Smooth muscle cell (in vitro differentiated cells): ENCODE measurements at regions not wholly inside any gene's neighbourhood (a gene's known extent, or its start where the extent isn't known, plus 50 kb on each side); places are given as distances from the start of the nearest gene placed in this dataset.

ENCODE experiments used
- DNase-seq: peaks from one replicate; lab custom pipeline; 2025; ENCODE audit not compliant: unreplicated experiment; lab: John Stamatoyannopoulos, UW
- H2AFZ ChIP-seq: fragments of 200-600 bp; sonication (generic); 2 replicates; pipeline ENCODE4 v1.6.0; 2016; ENCODE audit warnings: antibody characterized with exemption, low read depth, mild to moderate bottlenecking
- H3F3A ChIP-seq: fragments of 200-600 bp; sonication (generic); 2 replicates; pipeline ENCODE4 v1.6.0; 2017; ENCODE audit warnings: antibody characterized with exemption, low read depth
- H3K27ac ChIP-seq: fragments of 200-600 bp; sonication (generic); 2 replicates; pipeline ENCODE4 v1.5.1; 2016; ENCODE audit warnings: low read depth, mild to moderate bottlenecking
- H3K27me3 ChIP-seq: fragments of 200-600 bp; sonication (generic); 2 replicates; pipeline ENCODE4 v1.6.1; 2016; ENCODE audit warnings: low read depth, mild to moderate bottlenecking
- H3K36me3 ChIP-seq: fragments of 200-600 bp; sonication (generic); 2 replicates; pipeline ENCODE4 v1.5.1; 2016; ENCODE audit warnings: low read depth
- H3K4me1 ChIP-seq: fragments of 200-600 bp; sonication (generic); 2 replicates; pipeline ENCODE4 v1.5.1; 2016; ENCODE audit warnings: low read depth
- H3K4me2 ChIP-seq: fragments of 200-600 bp; sonication (generic); 2 replicates; pipeline ENCODE4 v1.6.0; 2016; ENCODE audit warnings: mild to moderate bottlenecking
- H3K4me3 ChIP-seq: fragments of 200-600 bp; sonication (generic); 2 replicates; pipeline ENCODE4 v1.5.1; 2016; ENCODE audit warnings: mild to moderate bottlenecking
- H3K79me2 ChIP-seq: fragments of 200-600 bp; sonication (generic); 2 replicates; pipeline ENCODE4 v1.6.0; 2016; ENCODE audit warnings: low read depth, mild to moderate bottlenecking
- H3K9ac ChIP-seq: fragments of 200-600 bp; sonication (generic); 2 replicates; pipeline ENCODE4 v1.6.0; 2016; ENCODE audit warnings: low read depth
- H3K9me3 ChIP-seq: fragments of 200-600 bp; sonication (generic); replicated peaks from 2 replicates; pipeline ENCODE4 v1.5.1; 2016; ENCODE audit warnings: low read depth
- H4K20me1 ChIP-seq: fragments of 200-600 bp; sonication (generic); 2 replicates; pipeline ENCODE4 v1.6.0; 2016; ENCODE audit warnings: low read depth
- CTCF ChIP-seq: fragments of 200-600 bp; sonication (generic); IDR thresholded peaks from 2 replicates; pipeline ENCODE4 v1.5.1; 2017; ENCODE audit warnings: borderline replicate concordance, mild to moderate bottlenecking, antibody characterized with exemption; ENCODE audit not compliant: insufficient read depth, poor library complexity, severe bottlenecking
- WGBS: methylation state at CpG from one replicate; pipeline ENCODE4 v1.1.7; 2016; ENCODE audit warnings: low lambda C conversion rate; 5-methylcytosine and 5-hydroxymethylcytosine counted together

- Histone ChIP-seq H3K79me2 (no peaks in the 10 kb centered on the region), H3K4me3 (peak overlapping the region; percentile 67), H4K20me1 (no peaks in the 10 kb centered on the region), H3K4me1 (no peaks in the 10 kb centered on the region), H3F3A (no peaks in the 10 kb centered on the region), H3K27ac (peak overlapping the region; percentile 53), H3K9me3 (no peaks in the 10 kb centered on the region), H3K9ac (peak overlapping the region; percentile 18), H3K27me3 (no peaks in the 10 kb centered on the region), H2AFZ (peak overlapping the region; percentile 88), H3K4me2 (peak overlapping the region; percentile 91), H3K36me3 (no peaks in the 10 kb centered on the region)
- WGBS = under 1% methylated on average over 21 of the region's 21 CpGs
- DNase-seq = no peak
- no peak for TF ChIP-seq CTCF
Observed at GRCh38 chr6:27178407-27178730, 69.1 kb upstream of the PRSS16 start.

DNA sequence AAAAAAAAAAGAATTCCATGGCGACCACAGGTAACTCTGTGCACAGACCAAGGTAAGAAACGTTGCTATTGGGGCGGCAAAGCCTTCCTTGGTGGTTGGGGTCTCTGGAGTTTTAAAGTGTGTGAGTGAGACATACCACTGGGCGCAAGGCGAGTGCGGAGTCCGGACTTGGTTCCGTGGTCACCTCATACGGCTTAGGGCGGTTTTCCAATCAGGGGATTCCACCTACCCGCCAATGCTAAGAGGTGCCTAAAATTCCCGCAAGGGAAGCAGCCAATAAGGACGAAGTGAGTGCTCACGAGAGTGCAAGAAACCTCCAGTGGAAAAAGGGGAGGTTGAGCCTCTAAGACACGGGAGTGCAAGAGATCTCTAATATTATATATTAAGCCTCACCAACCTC is 68.6 kb upstream of the PRSS16 start:
- no peaks in the 10 kb centered on the region for H3K4me1 ChIP-seq
- no peaks in the 10 kb centered on the region for H3K9me3 ChIP-seq
- H3K79me2 ChIP-seq = no peaks in the 10 kb centered on the region
- no peaks in the 10 kb centered on the region for H3K27me3 ChIP-seq
- H3F3A ChIP-seq = no peaks in the 10 kb centered on the region
- no peaks in the 10 kb centered on the region for H4K20me1 ChIP-seq
- no peak for DNase-seq
- H3K9ac ChIP-seq = no peak overlapping the region
- peak overlapping the region; percentile 91 for H3K4me2 ChIP-seq
- peak overlapping the region; percentile 67 for H3K4me3 ChIP-seq
- no peaks in the 10 kb centered on the region for H3K36me3 ChIP-seq
- WGBS = 14% methylated on average over 15 of the region's 15 CpGs
- no peak overlapping the region for H3K27ac ChIP-seq
- TF ChIP-seq CTCF = no peak
- H2AFZ ChIP-seq = peak overlapping the region; percentile 88

GRCh38 chr6:27183060-27183832 is 64.3 kb upstream of the PRSS16 start:
- no peak for DNase-seq
- no peak overlapping the region for H3K27ac ChIP-seq
- no peaks in the 10 kb centered on the region for H3K9me3 ChIP-seq
- no peaks in the 10 kb centered on the region for H4K20me1 ChIP-seq
- no peak for TF ChIP-seq CTCF
- no peaks in the 10 kb centered on the region for H3K4me1 ChIP-seq
- H3K4me3 ChIP-seq = no peak overlapping the region
- no peaks in the 10 kb centered on the region for H3F3A ChIP-seq
- H3K27me3 ChIP-seq = no peaks in the 10 kb centered on the region
- WGBS = 92% methylated on average over 9 of the region's 9 CpGs
- H3K79me2 ChIP-seq = no peaks in the 10 kb centered on the region
- no peak overlapping the region for H3K4me2 ChIP-seq
- H2AFZ ChIP-seq = no peak overlapping the region
- no peaks in the 10 kb centered on the region for H3K36me3 ChIP-seq
- H3K9ac ChIP-seq = no peak overlapping the region
